PC-9 (cell line): ENCODE measurements at regions not wholly inside any gene's neighbourhood (a gene's known extent, or its start where the extent isn't known, plus 50 kb on each side); places are given as distances from the start of the nearest gene placed in this dataset.

Experiments used
- BruUV-seq: library from RNA; stranded (reverse); fragments of 400-500 nt; replicated peaks from 2 replicates; lab custom pipeline; 2021; lab: Mats Ljungman, UMichigan
- CTCF ChIA-PET: fragments of 300-600 bp; sonication (Branson Sonifier 250); formaldehyde crosslinking; loops from one replicate; lab custom pipeline; 2022; ENCODE audit warnings: antibody characterized with exemption; lab: Charles Lee
- POLR2A ChIA-PET: fragments of 300-600 bp; sonication (Branson Sonifier 250); formaldehyde crosslinking; loops from one replicate; lab custom pipeline; 2022; ENCODE audit warnings: antibody characterized with exemption; ENCODE audit not compliant: unreplicated experiment; lab: Charles Lee
- DNase-seq, 2 experiments: peaks; one replicate each; pipeline versions ENCODE4 v3.0.0 to v3.0.0-alpha.2; 2015 to 2022; ENCODE audit warnings: mixed read lengths in 1 of 2
- H2AFZ ChIP-seq: fragments of 200-600 bp; sonication (generic); 2 replicates; pipeline ENCODE4 v1.8.1; 2017; ENCODE audit warnings: antibody characterized with exemption
- H3F3A ChIP-seq: fragments of 200-600 bp; sonication (generic); 2 replicates; pipeline ENCODE4 v1.8.1; 2017; ENCODE audit warnings: antibody characterized with exemption, mild to moderate bottlenecking, low read depth; ENCODE audit not compliant: insufficient read depth
- H3K27ac ChIP-seq: fragments of 200-600 bp; sonication (generic); 2 replicates; pipeline ENCODE4 v1.6.1; 2016; ENCODE audit warnings: mixed run types
- H3K27me3 ChIP-seq: fragments of 200-600 bp; sonication (generic); 2 replicates; pipeline ENCODE4 v1.6.1; 2016; ENCODE audit warnings: low read depth, mixed run types; ENCODE audit not compliant: insufficient read depth
- H3K36me3 ChIP-seq: fragments of 200-600 bp; sonication (generic); 2 replicates; pipeline ENCODE4 v1.6.1; 2016; ENCODE audit warnings: low read depth, mixed run types
- H3K4me1 ChIP-seq: fragments of 200-600 bp; sonication (generic); replicated peaks from 2 replicates; pipeline ENCODE4 v1.6.1; 2016; ENCODE audit warnings: mixed run types; ENCODE audit not compliant: insufficient read depth
- H3K4me2 ChIP-seq: fragments of 200-600 bp; sonication (generic); 2 replicates; pipeline ENCODE4 v1.6.1; 2017; ENCODE audit warnings: mixed run types
- H3K4me3 ChIP-seq: fragments of 200-600 bp; sonication (generic); 2 replicates; pipeline ENCODE4 v1.6.1; 2016; ENCODE audit warnings: mixed run types
- H3K79me2 ChIP-seq: fragments of 200-600 bp; sonication (generic); 2 replicates; pipeline ENCODE4 v1.6.1; 2017; ENCODE audit warnings: low read depth, mixed run types
- H3K9me2 ChIP-seq: fragments of 200-600 bp; sonication (generic); 2 replicates; pipeline ENCODE4 v1.8.1; 2017; ENCODE audit warnings: mild to moderate bottlenecking; ENCODE audit not compliant: insufficient read depth
- H3K9me3 ChIP-seq: fragments of 200-600 bp; sonication (generic); 2 replicates; pipeline ENCODE4 v1.8.1; 2016; ENCODE audit warnings: low read depth; ENCODE audit not compliant: insufficient read depth
- H4K20me1 ChIP-seq: fragments of 200-600 bp; sonication (generic); 2 replicates; pipeline ENCODE4 v1.8.1; 2017; ENCODE audit not compliant: insufficient read depth
- EZH2 ChIP-seq: fragments of 200-600 bp; sonication (generic); IDR thresholded peaks from 2 replicates; pipeline ENCODE4 v1.8.0; 2017; ENCODE audit warnings: antibody characterized with exemption, low read depth
- intact Hi-C: fragments of 100-400 bp; cut with micrococcal nuclease; formaldehyde crosslinking; loops from one replicate; pipeline ENCODE4 v1.10.0; 2022; ENCODE audit not compliant: unreplicated experiment
- TF ChIP-seq, protein P1 (sequence below): fragments of 200-600 bp; sonication (generic); conservative IDR thresholded peaks from 2 replicates; pipeline ENCODE4 v1.6.1; 2017; ENCODE audit warnings: mixed run types, antibody characterized with exemption, mild to moderate bottlenecking, moderate library complexity

DNA sequence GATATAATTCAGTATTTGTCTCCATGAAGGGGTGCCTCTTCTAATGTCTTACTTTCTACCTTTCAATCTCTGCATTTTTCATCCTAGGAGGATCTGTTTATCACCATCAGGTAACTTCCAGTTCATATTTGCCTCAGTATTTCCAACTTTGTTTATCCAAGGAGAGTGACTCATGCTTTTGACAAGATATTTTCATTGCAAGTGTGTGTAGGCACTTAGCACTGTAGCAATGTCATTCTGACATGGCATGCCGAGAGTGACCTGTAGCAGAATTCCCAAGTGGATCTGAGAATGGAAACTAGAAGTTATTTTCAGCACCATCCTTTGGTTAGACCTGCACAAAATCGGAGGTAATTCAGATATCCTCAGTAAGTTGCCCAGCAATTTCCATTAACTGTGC lies 129.9 kb downstream of the INHBA start:
- H3K9me3 ChIP-seq = peaks cover 22% of the 10 kb centered on the region
- peak; percentile 56 to 88 for DNase-seq
- H3F3A ChIP-seq = peaks cover 17% of the 10 kb centered on the region
- peak overlapping the region; percentile 55 for H3K4me2 ChIP-seq
- H4K20me1 ChIP-seq = no peaks in the 10 kb centered on the region
- no peaks in the 10 kb centered on the region for H3K27me3 ChIP-seq
- H3K27ac ChIP-seq = peak overlapping the region; percentile 89
- H3K9me2 ChIP-seq = no peaks in the 10 kb centered on the region
- intact Hi-C loops = loop anchor here (1.0 to 5.0 kb wide), 2 partner anchors 326 to 676 kb away; no protein-coding TSS in a partner anchor
- H3K36me3 ChIP-seq = peaks cover 4% of the 10 kb centered on the region; the same call in 1 of the 2 replicates
- H3K4me1 ChIP-seq = peaks cover 38% of the 10 kb centered on the region
- BruUV-seq = no TSS peak
- 0 out of 2 replicates have a peak overlapping the region, but pooled peaks have one; percentile 18 for H3K4me3 ChIP-seq
- ChIA-PET CTCF (no interaction called here), POLR2A (no interaction called here)
- no peak overlapping the region for H2AFZ ChIP-seq
- TF ChIP-seq EZH2 = no peak
- TF ChIP-seq, protein P1, sequence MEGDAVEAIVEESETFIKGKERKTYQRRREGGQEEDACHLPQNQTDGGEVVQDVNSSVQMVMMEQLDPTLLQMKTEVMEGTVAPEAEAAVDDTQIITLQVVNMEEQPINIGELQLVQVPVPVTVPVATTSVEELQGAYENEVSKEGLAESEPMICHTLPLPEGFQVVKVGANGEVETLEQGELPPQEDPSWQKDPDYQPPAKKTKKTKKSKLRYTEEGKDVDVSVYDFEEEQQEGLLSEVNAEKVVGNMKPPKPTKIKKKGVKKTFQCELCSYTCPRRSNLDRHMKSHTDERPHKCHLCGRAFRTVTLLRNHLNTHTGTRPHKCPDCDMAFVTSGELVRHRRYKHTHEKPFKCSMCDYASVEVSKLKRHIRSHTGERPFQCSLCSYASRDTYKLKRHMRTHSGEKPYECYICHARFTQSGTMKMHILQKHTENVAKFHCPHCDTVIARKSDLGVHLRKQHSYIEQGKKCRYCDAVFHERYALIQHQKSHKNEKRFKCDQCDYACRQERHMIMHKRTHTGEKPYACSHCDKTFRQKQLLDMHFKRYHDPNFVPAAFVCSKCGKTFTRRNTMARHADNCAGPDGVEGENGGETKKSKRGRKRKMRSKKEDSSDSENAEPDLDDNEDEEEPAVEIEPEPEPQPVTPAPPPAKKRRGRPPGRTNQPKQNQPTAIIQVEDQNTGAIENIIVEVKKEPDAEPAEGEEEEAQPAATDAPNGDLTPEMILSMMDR = no peak
- H3K79me2 ChIP-seq = no peaks in the 10 kb centered on the region

DNA sequence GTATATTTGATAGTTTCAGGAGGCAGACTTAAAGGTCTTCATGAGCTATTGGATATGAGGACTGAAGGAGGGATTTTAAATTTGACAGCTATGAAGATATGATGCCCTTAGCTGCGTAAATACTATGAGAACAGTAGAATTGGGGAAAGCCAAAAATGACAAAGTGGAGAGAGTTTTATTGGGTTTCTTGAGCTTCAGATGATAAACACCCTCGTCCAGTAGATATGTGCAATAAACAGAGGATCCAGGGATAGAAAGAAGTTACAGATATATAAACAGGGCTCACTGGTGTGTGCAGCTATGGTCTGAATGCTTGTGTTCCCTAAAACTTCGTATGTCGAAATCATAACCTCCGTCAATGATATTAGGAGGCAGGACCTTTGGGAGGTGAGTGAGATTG lies 131.3 kb downstream of the INHBA start:
- CTCF ChIA-PET = no interaction called here
- POLR2A ChIA-PET = no interaction called here
- intact Hi-C loops = loop anchor here (5.0 kb wide), 1 partner anchor 674 kb away; no protein-coding TSS in a partner anchor

DNA sequence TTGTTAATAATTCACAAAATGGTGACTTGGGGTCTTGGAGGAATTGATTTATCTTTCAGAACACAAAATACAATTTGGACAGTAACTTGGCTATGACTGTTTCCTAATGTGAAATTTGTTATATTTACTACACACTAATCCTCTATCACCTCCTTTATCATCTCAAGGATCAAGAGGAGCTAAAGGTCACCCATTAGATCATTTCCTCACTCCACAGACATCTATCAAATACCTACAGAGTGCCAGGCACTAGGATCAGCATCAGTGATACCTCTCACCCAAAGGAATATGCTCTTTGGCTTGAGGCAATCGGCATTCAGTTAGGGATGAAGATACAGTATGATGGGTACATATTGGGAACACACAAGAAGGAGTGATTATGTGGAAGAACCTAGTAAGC lies 132.1 kb downstream of the INHBA start:
- peaks cover 12% of the 10 kb centered on the region for H3K9me3 ChIP-seq
- no TSS peak for BruUV-seq
- no peak overlapping the region for H3K4me3 ChIP-seq
- no peaks in the 10 kb centered on the region for H3K9me2 ChIP-seq
- no peaks in the 10 kb centered on the region for H3K27me3 ChIP-seq
- peaks cover 4% of the 10 kb centered on the region; the same call in 1 of the 2 replicates for H3K36me3 ChIP-seq
- CTCF ChIA-PET = no interaction called here
- H3K4me2 ChIP-seq = no peak overlapping the region
- H3K79me2 ChIP-seq = no peaks in the 10 kb centered on the region
- H2AFZ ChIP-seq = no peak overlapping the region
- H3K4me1 ChIP-seq = peaks cover 38% of the 10 kb centered on the region
- no peaks in the 10 kb centered on the region for H4K20me1 ChIP-seq
- DNase-seq = no peak
- intact Hi-C loops = loop anchor here (5.0 kb wide), 1 partner anchor 673 kb away; no protein-coding TSS in a partner anchor
- TF ChIP-seq, protein P1 = no peak
- TF ChIP-seq EZH2 = no peak
- peaks cover 17% of the 10 kb centered on the region for H3F3A ChIP-seq
- no peak overlapping the region for H3K27ac ChIP-seq
- POLR2A ChIA-PET = interaction anchor here (0.5 to 0.7 kb wide), 2 partner anchors 383 to 524 kb away, joined by 5 to 7 read pairs; no protein-coding TSS in a partner anchor

More for the DNA sequence above, 131.3 kb downstream of the INHBA start:
- no TSS peak for BruUV-seq
- TF ChIP-seq EZH2 = no peak
- TF ChIP-seq, protein P1 = no peak
- H3K27ac ChIP-seq = no peak overlapping the region
- H3K9me3 ChIP-seq = peaks cover 19% of the 10 kb centered on the region
- H3F3A ChIP-seq = peaks cover 17% of the 10 kb centered on the region
- H3K9me2 ChIP-seq = no peaks in the 10 kb centered on the region
- H3K4me3 ChIP-seq = no peak overlapping the region
- H3K36me3 ChIP-seq = peaks cover 4% of the 10 kb centered on the region; the same call in 1 of the 2 replicates
- no peaks in the 10 kb centered on the region for H3K27me3 ChIP-seq
- H4K20me1 ChIP-seq = no peaks in the 10 kb centered on the region
- H3K4me1 ChIP-seq = peaks cover 38% of the 10 kb centered on the region
- H2AFZ ChIP-seq = no peak overlapping the region
- H3K4me2 ChIP-seq = no peak overlapping the region
- no peaks in the 10 kb centered on the region for H3K79me2 ChIP-seq
- DNase-seq = no peak
